ENCODE measurements at regions not wholly inside any gene's neighbourhood (a gene's known extent, or its start where the extent isn't known, plus 50 kb on each side); places are given as distances from the start of the nearest gene placed in this dataset.

- DNase-seq: no peak
- WGBS (ENCODE audit: low lambda C conversion rate): 0% methylated on average over 3 of the region's 3 CpGs
Observed at GRCh38 chr6:19382676-19383075, 454.5 kb upstream of the ID4 start.

GRCh38 chr6:19391926-19392325 is 445.2 kb upstream of the ID4 start:
- Histone ChIP-seq H3K9me3 (no peaks in the 10 kb centered on the region), H3K27me3 (ENCODE audit: insufficient read depth) (no peaks in the 10 kb centered on the region), H3K4me3 (ENCODE audit: low read depth in 2 of 2, low read length in 1 of 2) (no peak overlapping the region), H3K79me2 (ENCODE audit: insufficient read depth) (no peaks in the 10 kb centered on the region), H4K20me1 (ENCODE audit: insufficient read depth) (no peaks in the 10 kb centered on the region), H3K4me2 (no peak overlapping the region), H3F3A (replicated peaks; ENCODE audit: insufficient read depth) (no peaks in the 10 kb centered on the region), H3K36me3 (replicated peaks in 1 of 2; ENCODE audit: control insufficient read depth in 1 of 2, insufficient read depth in 2 of 2, low read length in 1 of 2) (no peaks in the 10 kb centered on the region), H2AFZ (ENCODE audit: low read depth) (no peak overlapping the region), H3K4me1 (ENCODE audit: control insufficient read depth in 1 of 2, insufficient read depth in 2 of 2, low read depth in 1 of 2, low read length in 1 of 2) (no peaks in the 10 kb centered on the region), H3K27ac (ENCODE audit: low read depth in 2 of 2, low read length in 1 of 2) (no peak overlapping the region), H3K9me2 (no peaks in the 10 kb centered on the region), H3K9ac (no peak overlapping the region)
- WGBS (ENCODE audit: low lambda C conversion rate): 0% methylated on average over 2 of the region's 2 CpGs
- ChIA-PET POLR2A (no interaction called here), CTCF (no interaction called here)
- DNase-seq: no peak
- TF ChIP-seq EZH2phosphoT487 (IDR thresholded peaks at IDR 0.05; ENCODE audit: borderline replicate concordance, low read depth): no peak
- TF ChIP-seq REST (IDR thresholded peaks at IDR 0.05; ENCODE audit: low read depth, low read length): no peak
- TF ChIP-seq FOXJ3 (CRISPR knock-in tag; IDR thresholded peaks at IDR 0.05): no peak
- TF ChIP-seq ZBTB33 (IDR thresholded peaks at IDR 0.05; ENCODE audit: borderline replicate concordance, low read depth): no peak
- TF ChIP-seq ELF1 (IDR thresholded peaks at IDR 0.05): no peak
- no peak for TF ChIP-seq GATA2 (CRISPR knock-in tag; IDR thresholded peaks at IDR 0.05)
- no peak for TF ChIP-seq JUND (IDR thresholded peaks at IDR 0.05)
- TF ChIP-seq MAX (IDR thresholded peaks at IDR 0.05; ENCODE audit: low read depth): no peak
- no peak for TF ChIP-seq USF1 (IDR thresholded peaks at IDR 0.05; ENCODE audit: borderline replicate concordance, low read depth)
- no peak for TF ChIP-seq SMC3 (IDR thresholded peaks at IDR 0.05; ENCODE audit: low read depth, low read length)

More at GRCh38 chr6:19382676-19383075, 454.5 kb upstream of the ID4 start:
- Histone ChIP-seq H3K79me2 (ENCODE audit: insufficient read depth) (no peaks in the 10 kb centered on the region), H3K9me3 (no peaks in the 10 kb centered on the region), H2AFZ (ENCODE audit: low read depth) (no peak overlapping the region), H3K9ac (no peak overlapping the region), H3K36me3 (replicated peaks in 1 of 2; ENCODE audit: control insufficient read depth in 1 of 2, insufficient read depth in 2 of 2, low read length in 1 of 2) (no peaks in the 10 kb centered on the region), H3K4me3 (ENCODE audit: low read depth in 2 of 2, low read length in 1 of 2) (no peak overlapping the region), H3K4me2 (no peak overlapping the region), H3F3A (replicated peaks; ENCODE audit: insufficient read depth) (no peaks in the 10 kb centered on the region), H4K20me1 (ENCODE audit: insufficient read depth) (no peaks in the 10 kb centered on the region), H3K27me3 (ENCODE audit: insufficient read depth) (no peaks in the 10 kb centered on the region), H3K4me1 (ENCODE audit: control insufficient read depth in 1 of 2, insufficient read depth in 2 of 2, low read depth in 1 of 2, low read length in 1 of 2) (no peaks in the 10 kb centered on the region), H3K27ac (ENCODE audit: low read depth in 2 of 2, low read length in 1 of 2) (no peak overlapping the region), H3K9me2 (no peaks in the 10 kb centered on the region)
- CTCF ChIA-PET: interaction anchor here (0.6 kb wide), 1 partner anchor 87 kb away, joined by 3 read pairs; no protein-coding TSS in a partner anchor
- TF ChIP-seq RAD21 (IDR thresholded peaks at IDR 0.05; ENCODE audit: low read length) (no peak), CTCF (IDR thresholded peaks at IDR 0.05) (no peak), GABPA (IDR thresholded peaks at IDR 0.05; ENCODE audit: low read depth) (no peak), JUND (IDR thresholded peaks at IDR 0.05) (no peak), USF2 (IDR thresholded peaks at IDR 0.05; ENCODE audit: borderline replicate concordance, low read depth, low read length) (no peak), CHD2 (IDR thresholded peaks at IDR 0.05; ENCODE audit: low read length, partially characterized antibody) (no peak), EZH2phosphoT487 (IDR thresholded peaks at IDR 0.05; ENCODE audit: borderline replicate concordance, low read depth) (no peak), FOSL2 (IDR thresholded peaks at IDR 0.05; ENCODE audit: borderline replicate concordance, low read depth) (no peak)
- POLR2A ChIA-PET: no interaction called here
